Fibroblast of lung (primary cell): ENCODE measurements at regions not wholly inside any gene's neighbourhood (a gene's known extent, or its start where the extent isn't known, plus 50 kb on each side); places are given as distances from the start of the nearest gene placed in this dataset.

Experiments used
- DNase-seq, 2 donors: peaks; one replicate each; pipeline versions ENCODE4 v3.0.0 to v3.0.0-alpha.2; 2010; ENCODE audit warnings: low read depth in 2 of 2
- H2AFZ ChIP-seq: 2 replicates; pipeline ENCODE4 v1.5.1; 2012; ENCODE audit warnings: low read length, control low read depth, inconsistent platforms
- H3K27ac ChIP-seq: 2 replicates; pipeline ENCODE4 v1.5.1; 2011; ENCODE audit warnings: low read length, control low read depth; ENCODE audit not compliant: insufficient read depth
- H3K27me3 ChIP-seq: 2 replicates; pipeline ENCODE4 v1.5.1; 2011; ENCODE audit warnings: mild to moderate bottlenecking, low read length; ENCODE audit not compliant: control insufficient read depth, insufficient read depth
- H3K36me3 ChIP-seq: 2 replicates; pipeline ENCODE4 v1.5.1; 2011; ENCODE audit warnings: low read length; ENCODE audit not compliant: control insufficient read depth, insufficient read depth
- H3K4me1 ChIP-seq: 2 replicates; pipeline ENCODE4 v1.5.1; 2011; ENCODE audit warnings: low read length; ENCODE audit not compliant: control insufficient read depth, insufficient read depth; ENCODE audit errors: extremely low read depth
- H3K4me2 ChIP-seq: 2 replicates; pipeline ENCODE4 v1.5.1; 2011; ENCODE audit warnings: low read length, control low read depth; ENCODE audit not compliant: insufficient read depth; ENCODE audit errors: extremely low read depth
- H3K4me3 ChIP-seq, 4 experiments: fragments of 200-600 bp in 1 of 4; sonication (generic) in 1 of 4; replicated peaks in 1 of 4; 2 replicates each; pipeline ENCODE4 v1.5.1; 2011 to 2016; ENCODE audit warnings: low read length in 4 of 4, low read depth in 3 of 4, mild to moderate bottlenecking in 3 of 4, control low read depth in 2 of 4, inconsistent platforms in 1 of 4, mixed read lengths in 1 of 4; ENCODE audit not compliant: insufficient read depth in 1 of 4; ENCODE audit errors: control extremely low read depth in 1 of 4
- H3K79me2 ChIP-seq: 2 replicates; pipeline ENCODE4 v1.5.1; 2012; ENCODE audit warnings: mild to moderate bottlenecking, low read length, inconsistent platforms; ENCODE audit not compliant: control insufficient read depth, insufficient read depth
- H3K9ac ChIP-seq: 2 replicates; pipeline ENCODE4 v1.5.1; 2011; ENCODE audit warnings: mild to moderate bottlenecking, low read length, control low read depth; ENCODE audit not compliant: insufficient read depth
- H3K9me3 ChIP-seq: 2 replicates; pipeline ENCODE4 v1.5.1; 2012; ENCODE audit warnings: low read depth, low read length; ENCODE audit not compliant: control insufficient read depth, insufficient read depth
- H4K20me1 ChIP-seq: 2 replicates; pipeline ENCODE4 v1.5.1; 2011; ENCODE audit warnings: low read length; ENCODE audit not compliant: control insufficient read depth, insufficient read depth; ENCODE audit errors: extremely low read depth
- EZH2 ChIP-seq: IDR thresholded peaks from 2 replicates; pipeline ENCODE4 v1.5.1; 2012; ENCODE audit warnings: low read length, control low read depth, mild to moderate bottlenecking; ENCODE audit errors: missing control alignments
- TF ChIP-seq, protein P1 (sequence below), 2 donors: IDR thresholded peaks in 1 of 2; conservative IDR thresholded peaks in 1 of 2; 1 replicate in 1 of 2; 2 replicates in 1 of 2; pipeline ENCODE4 v1.5.1; 2011 to 2012; ENCODE audit warnings: low read length in 2 of 2, control low read depth in 1 of 2, inconsistent platforms in 1 of 2, low read depth in 1 of 2, mild to moderate bottlenecking in 1 of 2

DNA sequence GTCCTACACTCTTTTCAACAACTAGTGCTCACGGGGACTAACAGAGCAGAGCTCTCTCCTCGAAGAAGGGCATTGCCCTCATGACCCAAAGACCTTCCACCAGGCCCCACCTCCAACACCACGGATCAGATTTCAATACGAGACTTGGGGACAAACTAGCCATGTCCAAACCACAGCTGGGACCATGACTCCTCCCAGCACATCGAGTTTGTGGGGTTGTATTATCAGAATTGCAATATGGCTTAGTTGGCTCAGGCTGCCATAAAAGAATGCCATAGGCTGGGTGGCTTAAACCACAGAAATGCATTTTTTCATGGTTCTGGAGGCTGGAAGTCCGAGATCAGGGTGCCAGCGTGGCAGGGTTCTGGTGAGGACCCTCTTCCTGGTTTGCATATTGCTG lies 189.7 kb upstream of the PMEPA1 start:
- Histone ChIP-seq H4K20me1 (no peaks in the 10 kb centered on the region), H2AFZ (no peak overlapping the region), H3K79me2 (no peaks in the 10 kb centered on the region), H3K4me2 (no peak overlapping the region), H3K27me3 (no peaks in the 10 kb centered on the region), H3K9ac (no peak overlapping the region), H3K9me3 (no peaks in the 10 kb centered on the region), H3K27ac (no peak overlapping the region), H3K4me3 (no peak overlapping the region), H3K4me1 (no peaks in the 10 kb centered on the region), H3K36me3 (no peaks in the 10 kb centered on the region)
- peak in 1 of 2 donors; percentile 26 for DNase-seq
- TF ChIP-seq, protein P1, sequence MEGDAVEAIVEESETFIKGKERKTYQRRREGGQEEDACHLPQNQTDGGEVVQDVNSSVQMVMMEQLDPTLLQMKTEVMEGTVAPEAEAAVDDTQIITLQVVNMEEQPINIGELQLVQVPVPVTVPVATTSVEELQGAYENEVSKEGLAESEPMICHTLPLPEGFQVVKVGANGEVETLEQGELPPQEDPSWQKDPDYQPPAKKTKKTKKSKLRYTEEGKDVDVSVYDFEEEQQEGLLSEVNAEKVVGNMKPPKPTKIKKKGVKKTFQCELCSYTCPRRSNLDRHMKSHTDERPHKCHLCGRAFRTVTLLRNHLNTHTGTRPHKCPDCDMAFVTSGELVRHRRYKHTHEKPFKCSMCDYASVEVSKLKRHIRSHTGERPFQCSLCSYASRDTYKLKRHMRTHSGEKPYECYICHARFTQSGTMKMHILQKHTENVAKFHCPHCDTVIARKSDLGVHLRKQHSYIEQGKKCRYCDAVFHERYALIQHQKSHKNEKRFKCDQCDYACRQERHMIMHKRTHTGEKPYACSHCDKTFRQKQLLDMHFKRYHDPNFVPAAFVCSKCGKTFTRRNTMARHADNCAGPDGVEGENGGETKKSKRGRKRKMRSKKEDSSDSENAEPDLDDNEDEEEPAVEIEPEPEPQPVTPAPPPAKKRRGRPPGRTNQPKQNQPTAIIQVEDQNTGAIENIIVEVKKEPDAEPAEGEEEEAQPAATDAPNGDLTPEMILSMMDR (conservative IDR thresholded peaks at IDR 0.05 in 1 of 2, IDR thresholded peaks at IDR 0.05 in 1 of 2; ENCODE audit: low read depth in 1 of 2, low read length in 2 of 2), result no peak
- no peak for TF ChIP-seq EZH2

DNA sequence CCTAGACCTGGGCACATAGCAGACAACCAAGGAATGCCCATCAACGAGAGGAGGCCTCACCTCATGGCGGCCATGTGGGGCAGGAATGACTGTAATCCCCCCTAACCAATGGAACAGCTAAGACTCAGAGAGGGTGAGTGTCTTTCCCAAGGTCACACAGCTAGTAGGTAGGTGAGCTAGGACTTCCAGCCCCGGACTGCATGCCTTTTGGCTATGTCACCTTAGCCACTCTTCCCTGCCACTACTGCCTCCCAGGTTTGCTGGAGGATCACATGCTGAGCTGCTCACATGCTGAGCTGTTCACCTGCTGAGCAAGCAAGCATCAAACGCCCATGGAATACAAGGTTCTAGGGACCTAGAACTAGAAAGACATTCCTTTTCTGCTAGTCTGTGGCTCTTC lies 188.5 kb upstream of the PMEPA1 start:
- Histone ChIP-seq H2AFZ (no peak overlapping the region), H3K27ac (no peak overlapping the region), H3K9me3 (no peaks in the 10 kb centered on the region), H3K4me1 (no peaks in the 10 kb centered on the region), H3K4me3 (no peak overlapping the region), H3K79me2 (no peaks in the 10 kb centered on the region), H3K27me3 (no peaks in the 10 kb centered on the region), H3K9ac (no peak overlapping the region), H3K4me2 (no peak overlapping the region), H4K20me1 (no peaks in the 10 kb centered on the region), H3K36me3 (no peaks in the 10 kb centered on the region)
- no peak for DNase-seq
- no peak for TF ChIP-seq EZH2
- TF ChIP-seq, protein P1 (conservative IDR thresholded peaks at IDR 0.05 in 1 of 2, IDR thresholded peaks at IDR 0.05 in 1 of 2; ENCODE audit: low read depth in 1 of 2, low read length in 2 of 2), result no peak

DNA sequence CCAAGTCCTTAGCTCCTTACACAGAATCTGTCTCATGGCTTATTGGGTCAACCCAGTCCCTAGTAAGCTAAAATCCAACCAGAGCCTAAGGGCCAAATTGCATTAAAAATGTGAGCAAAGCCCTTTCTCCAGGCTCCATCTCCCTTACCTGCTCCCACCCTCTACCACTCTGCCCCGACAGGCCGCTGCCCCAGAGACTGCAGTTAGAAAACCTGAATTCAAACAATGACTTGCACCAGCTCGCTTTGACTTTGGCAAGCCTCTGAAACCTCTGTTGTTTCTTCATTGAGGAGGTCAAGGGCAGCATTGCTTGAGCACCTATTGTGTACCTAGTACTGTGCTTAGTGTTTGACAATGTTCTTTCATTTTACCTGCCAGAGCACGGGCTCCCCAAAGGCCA lies 188.1 kb upstream of the PMEPA1 start:
- no peaks in the 10 kb centered on the region for H3K9me3 ChIP-seq
- DNase-seq, result no peak
- H3K79me2 ChIP-seq, result no peaks in the 10 kb centered on the region
- no peak overlapping the region for H2AFZ ChIP-seq
- H3K4me3 ChIP-seq, result no peak overlapping the region
- H3K27me3 ChIP-seq, result no peaks in the 10 kb centered on the region
- TF ChIP-seq EZH2, result no peak
- TF ChIP-seq, protein P1 (conservative IDR thresholded peaks at IDR 0.05 in 1 of 2, IDR thresholded peaks at IDR 0.05 in 1 of 2; ENCODE audit: low read depth in 1 of 2, low read length in 2 of 2), result no peak
- H3K27ac ChIP-seq, result no peak overlapping the region
- no peaks in the 10 kb centered on the region for H3K36me3 ChIP-seq
- H3K4me2 ChIP-seq, result no peak overlapping the region
- no peak overlapping the region for H3K9ac ChIP-seq
- no peaks in the 10 kb centered on the region for H3K4me1 ChIP-seq
- H4K20me1 ChIP-seq, result no peaks in the 10 kb centered on the region
